Effector memory CD4-positive, alpha-beta T cell (primary cell): ENCODE measurements at regions not wholly inside any gene's neighbourhood (a gene's known extent, or its start where the extent isn't known, plus 50 kb on each side); places are given as distances from the start of the nearest gene placed in this dataset.
"Not testable (repeated sequence)": the region's sequence is repeated elsewhere in the genome, so short reads cannot be mapped to it uniquely, and the experiment has no call there.

ENCODE experiments used
- DNase-seq, 3 donors: peaks; one replicate each; pipeline ENCODE4 v3.0.0-alpha.2; 2020
- H3K27ac ChIP-seq: 2 replicates; pipeline ENCODE4 v1.7.0; 2013; ENCODE audit warnings: mild to moderate bottlenecking, low read length, moderate library complexity; ENCODE audit not compliant: insufficient read depth, poor library complexity, severe bottlenecking
- H3K27me3 ChIP-seq: replicated peaks from 2 replicates; pipeline ENCODE4 v1.7.0; 2013; ENCODE audit warnings: mild to moderate bottlenecking, low read length; ENCODE audit not compliant: insufficient read depth, control insufficient read depth, poor library complexity, severe bottlenecking
- H3K36me3 ChIP-seq: 2 replicates; pipeline ENCODE4 v1.7.0; 2013; ENCODE audit warnings: mild to moderate bottlenecking, low read length, moderate library complexity; ENCODE audit not compliant: control insufficient read depth, insufficient read depth
- H3K4me1 ChIP-seq: 2 replicates; pipeline ENCODE4 v1.7.0; 2013; ENCODE audit warnings: low read length, mild to moderate bottlenecking; ENCODE audit not compliant: control insufficient read depth, insufficient read depth, poor library complexity, severe bottlenecking
- H3K4me3 ChIP-seq: 2 replicates; pipeline ENCODE4 v1.7.0; 2013; ENCODE audit warnings: low read length, low read depth, mild to moderate bottlenecking; ENCODE audit not compliant: insufficient read depth, poor library complexity, severe bottlenecking
- H3K9me3 ChIP-seq: 2 replicates; pipeline ENCODE4 v1.7.0; 2013; ENCODE audit warnings: mild to moderate bottlenecking, low read length, moderate library complexity; ENCODE audit not compliant: control insufficient read depth

- not testable (repeated sequence) for H3K9me3 ChIP-seq, DNase-seq, H3K36me3 ChIP-seq, H3K27me3 ChIP-seq, H3K27ac ChIP-seq, H3K4me3 ChIP-seq, H3K4me1 ChIP-seq
Measured at GRCh38 chr7:114076392-114077157, 157.8 kb upstream of the PPP1R3A start.

- no peak overlapping the region for H3K4me3 ChIP-seq
- DNase-seq = no peak
- no peak overlapping the region for H3K27ac ChIP-seq
- no peaks in the 10 kb centered on the region for H3K36me3 ChIP-seq
- no peaks in the 10 kb centered on the region for H3K9me3 ChIP-seq
- H3K27me3 ChIP-seq = no peaks in the 10 kb centered on the region
- H3K4me1 ChIP-seq = no peaks in the 10 kb centered on the region
Measured at GRCh38 chr7:114073701-114074100, 154.9 kb upstream of the PPP1R3A start.

GRCh38 chr7:114070246-114070645 lies 151.4 kb upstream of the PPP1R3A start:
- Histone ChIP-seq H3K27me3 (no peaks in the 10 kb centered on the region), H3K4me3 (no peak overlapping the region), H3K27ac (no peak overlapping the region), H3K9me3 (no peaks in the 10 kb centered on the region), H3K36me3 (no peaks in the 10 kb centered on the region), H3K4me1 (no peaks in the 10 kb centered on the region)
- no peak for DNase-seq

DNA sequence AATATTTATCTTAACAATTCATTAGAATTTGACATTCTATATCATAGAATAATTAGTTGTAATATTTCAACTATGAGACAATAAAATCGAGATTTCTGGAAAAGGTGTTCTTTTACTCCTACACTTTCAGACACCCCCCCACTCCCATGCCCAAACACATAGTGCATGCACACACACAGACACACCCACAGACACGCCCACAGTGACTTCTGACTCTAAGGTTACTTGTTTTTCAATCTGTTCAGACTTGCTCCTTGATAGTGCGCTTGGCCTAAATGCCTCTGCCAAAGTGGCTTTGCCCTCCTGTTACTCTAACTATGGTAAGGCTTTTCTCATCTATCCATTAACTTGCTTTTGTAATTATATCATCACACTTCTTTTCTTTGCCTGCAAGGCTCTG lies 144.0 kb upstream of the PPP1R3A start:
- no peak overlapping the region for H3K27ac ChIP-seq
- no peaks in the 10 kb centered on the region for H3K27me3 ChIP-seq
- H3K9me3 ChIP-seq = no peaks in the 10 kb centered on the region
- DNase-seq = no peak
- no peaks in the 10 kb centered on the region for H3K36me3 ChIP-seq
- H3K4me3 ChIP-seq = no peak overlapping the region
- H3K4me1 ChIP-seq = no peaks in the 10 kb centered on the region

DNA sequence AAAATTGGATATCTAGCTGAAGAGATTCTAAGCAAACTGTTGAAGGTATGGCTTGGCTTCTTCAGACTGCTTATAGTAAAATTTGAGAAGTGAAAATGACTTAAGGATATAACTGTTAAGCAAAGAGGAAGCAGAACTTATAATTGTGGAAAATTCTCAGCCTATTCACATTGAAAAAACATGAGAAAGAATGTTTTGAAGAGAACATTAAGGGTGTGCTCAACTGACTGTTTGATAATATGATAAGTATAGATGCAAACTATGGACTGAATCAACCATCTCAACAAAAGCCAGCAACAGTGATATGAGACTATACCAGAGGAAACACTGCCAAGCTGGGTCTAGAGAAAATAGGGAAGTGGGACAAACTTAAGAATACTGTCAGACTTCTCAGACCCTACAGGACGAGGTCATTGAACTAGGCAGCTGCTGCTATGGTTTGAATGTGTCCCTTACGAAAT lies 133.1 kb upstream of the PPP1R3A start:
- H3K4me3 ChIP-seq = no peak overlapping the region
- no peaks in the 10 kb centered on the region for H3K9me3 ChIP-seq
- no peaks in the 10 kb centered on the region for H3K27me3 ChIP-seq
- H3K36me3 ChIP-seq = no peaks in the 10 kb centered on the region
- H3K27ac ChIP-seq = no peak overlapping the region
- no peaks in the 10 kb centered on the region for H3K4me1 ChIP-seq
- no peak for DNase-seq

DNA sequence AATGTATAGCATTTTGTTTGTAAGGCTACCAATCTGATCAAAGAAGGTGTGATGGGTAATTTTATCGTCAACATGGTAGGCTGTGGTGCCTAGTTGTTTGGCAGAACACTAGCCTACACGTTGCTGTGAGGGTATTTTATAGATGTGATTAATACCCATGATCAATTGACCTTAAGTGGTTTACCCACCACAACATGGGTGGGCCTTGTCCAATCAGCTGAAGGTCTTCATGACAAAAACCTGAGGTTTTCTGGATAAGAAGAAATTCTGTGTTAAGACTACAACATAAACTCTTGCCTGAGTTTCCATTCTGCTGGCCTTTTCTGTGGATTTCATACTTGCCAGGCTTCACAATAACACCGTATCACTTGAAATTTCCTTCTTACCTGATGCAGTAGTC lies 131.8 kb upstream of the PPP1R3A start:
- no peaks in the 10 kb centered on the region for H3K27me3 ChIP-seq
- no peak overlapping the region for H3K4me3 ChIP-seq

DNA sequence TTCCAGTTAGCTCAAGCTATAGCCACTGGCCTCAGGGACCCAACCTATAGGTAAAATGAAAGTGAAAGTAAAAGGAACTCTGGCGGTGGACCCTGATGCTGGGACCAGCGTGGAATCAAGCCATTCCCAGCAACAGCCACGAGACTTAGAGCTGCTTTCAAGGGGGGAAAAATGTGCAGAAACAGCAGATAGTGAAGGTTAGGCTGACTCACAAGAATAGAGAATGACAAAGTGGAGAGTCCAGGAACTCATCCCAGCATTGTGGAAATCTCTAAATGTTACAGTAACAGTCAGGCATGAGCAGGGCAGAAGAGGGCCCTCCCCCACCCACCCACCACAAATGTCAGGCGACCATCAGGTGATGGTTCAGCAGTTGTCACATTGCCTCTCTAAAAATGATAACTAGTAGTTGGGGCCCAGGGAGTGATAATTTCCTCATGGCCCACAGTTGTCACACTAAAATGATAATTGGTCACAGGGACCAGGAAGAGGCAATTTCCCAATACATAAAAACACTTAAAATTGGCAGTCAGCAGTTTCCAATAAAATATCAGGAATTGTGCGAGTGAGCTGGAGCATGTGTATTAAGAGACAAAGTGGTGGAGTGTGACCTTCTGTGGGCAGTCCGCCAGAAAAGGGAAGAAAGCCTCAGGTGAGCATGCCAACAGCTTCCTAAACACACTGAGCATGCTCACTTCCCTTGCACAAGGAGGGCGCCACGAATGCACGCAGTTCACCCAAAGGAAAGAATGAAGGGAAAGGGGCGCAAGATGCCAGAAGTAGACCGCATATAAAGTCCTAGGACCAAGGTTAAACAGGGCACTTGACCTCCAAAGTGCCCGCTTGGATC lies 129.8 kb upstream of the PPP1R3A start:
- H3K27me3 ChIP-seq = no peaks in the 10 kb centered on the region
- DNase-seq = no peak
- no peak overlapping the region for H3K27ac ChIP-seq
- no peaks in the 10 kb centered on the region for H3K4me1 ChIP-seq
- H3K36me3 ChIP-seq = no peaks in the 10 kb centered on the region
- H3K9me3 ChIP-seq = no peaks in the 10 kb centered on the region
- peak overlapping the region; percentile 42 for H3K4me3 ChIP-seq

More for the DNA sequence above, 131.8 kb upstream of the PPP1R3A start:
- Histone ChIP-seq H3K27ac (no peak overlapping the region), H3K9me3 (no peaks in the 10 kb centered on the region), H3K36me3 (no peaks in the 10 kb centered on the region), H3K4me1 (no peaks in the 10 kb centered on the region)
- no peak for DNase-seq

DNA sequence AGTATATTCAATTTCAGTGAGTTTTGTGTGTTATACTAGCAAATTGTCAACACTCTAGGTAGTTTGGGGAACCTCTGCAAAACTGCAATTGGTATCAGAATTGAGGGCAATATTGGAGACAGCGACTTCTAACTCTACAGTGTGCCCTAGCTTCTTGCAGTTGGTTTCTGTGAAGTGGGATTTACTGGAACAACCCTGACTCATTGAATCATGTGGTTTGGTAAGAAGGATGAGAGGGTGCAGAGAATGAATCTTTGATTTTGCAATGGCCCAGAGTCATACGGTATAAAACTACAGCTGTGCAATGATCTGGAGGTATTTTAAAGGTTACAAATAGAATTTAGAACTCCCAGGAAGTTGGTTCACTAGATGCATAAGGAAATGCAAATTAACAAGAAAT lies 129.1 kb upstream of the PPP1R3A start:
- no peaks in the 10 kb centered on the region for H3K27me3 ChIP-seq
- no peaks in the 10 kb centered on the region for H3K4me1 ChIP-seq
- DNase-seq = no peak
- no peaks in the 10 kb centered on the region for H3K36me3 ChIP-seq
- peak overlapping the region; percentile 42 for H3K4me3 ChIP-seq
- H3K9me3 ChIP-seq = no peaks in the 10 kb centered on the region
- H3K27ac ChIP-seq = no peak overlapping the region

DNA sequence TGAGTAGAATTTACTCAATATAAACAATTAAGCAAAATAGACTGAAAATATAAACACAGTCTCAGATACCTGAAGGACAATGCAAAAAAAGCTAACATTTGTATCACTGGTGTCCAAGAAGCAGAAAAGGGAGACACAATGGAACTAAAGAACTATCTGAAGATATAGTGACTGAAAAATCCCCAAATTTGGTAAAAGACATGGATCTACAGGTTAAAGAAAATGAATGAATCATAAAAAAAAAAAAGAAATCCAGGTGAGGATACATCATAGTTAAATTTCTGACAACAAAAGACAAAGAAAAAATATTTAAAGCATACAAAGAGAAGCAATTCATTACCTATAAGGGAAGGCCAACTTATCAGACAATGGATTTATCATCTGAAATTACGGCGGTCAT lies 114.7 kb upstream of the PPP1R3A start:
- Histone ChIP-seq H3K4me3 (no peak overlapping the region), H3K36me3 (no peaks in the 10 kb centered on the region), H3K4me1 (no peaks in the 10 kb centered on the region), H3K27ac (no peak overlapping the region), H3K27me3 (no peaks in the 10 kb centered on the region), H3K9me3 (no peaks in the 10 kb centered on the region)
- no peak for DNase-seq

- no peak overlapping the region for H3K4me3 ChIP-seq
- no peak for DNase-seq
- no peaks in the 10 kb centered on the region for H3K4me1 ChIP-seq
- H3K36me3 ChIP-seq = no peaks in the 10 kb centered on the region
- H3K9me3 ChIP-seq = no peaks in the 10 kb centered on the region
- no peak overlapping the region for H3K27ac ChIP-seq
- no peaks in the 10 kb centered on the region for H3K27me3 ChIP-seq
Measured at GRCh38 chr7:114026486-114027089, 107.8 kb upstream of the PPP1R3A start.
